ENCODE measurements at regions not wholly inside any gene's neighbourhood (a gene's known extent, or its start where the extent isn't known, plus 50 kb on each side); places are given as distances from the start of the nearest gene placed in this dataset.

DNA sequence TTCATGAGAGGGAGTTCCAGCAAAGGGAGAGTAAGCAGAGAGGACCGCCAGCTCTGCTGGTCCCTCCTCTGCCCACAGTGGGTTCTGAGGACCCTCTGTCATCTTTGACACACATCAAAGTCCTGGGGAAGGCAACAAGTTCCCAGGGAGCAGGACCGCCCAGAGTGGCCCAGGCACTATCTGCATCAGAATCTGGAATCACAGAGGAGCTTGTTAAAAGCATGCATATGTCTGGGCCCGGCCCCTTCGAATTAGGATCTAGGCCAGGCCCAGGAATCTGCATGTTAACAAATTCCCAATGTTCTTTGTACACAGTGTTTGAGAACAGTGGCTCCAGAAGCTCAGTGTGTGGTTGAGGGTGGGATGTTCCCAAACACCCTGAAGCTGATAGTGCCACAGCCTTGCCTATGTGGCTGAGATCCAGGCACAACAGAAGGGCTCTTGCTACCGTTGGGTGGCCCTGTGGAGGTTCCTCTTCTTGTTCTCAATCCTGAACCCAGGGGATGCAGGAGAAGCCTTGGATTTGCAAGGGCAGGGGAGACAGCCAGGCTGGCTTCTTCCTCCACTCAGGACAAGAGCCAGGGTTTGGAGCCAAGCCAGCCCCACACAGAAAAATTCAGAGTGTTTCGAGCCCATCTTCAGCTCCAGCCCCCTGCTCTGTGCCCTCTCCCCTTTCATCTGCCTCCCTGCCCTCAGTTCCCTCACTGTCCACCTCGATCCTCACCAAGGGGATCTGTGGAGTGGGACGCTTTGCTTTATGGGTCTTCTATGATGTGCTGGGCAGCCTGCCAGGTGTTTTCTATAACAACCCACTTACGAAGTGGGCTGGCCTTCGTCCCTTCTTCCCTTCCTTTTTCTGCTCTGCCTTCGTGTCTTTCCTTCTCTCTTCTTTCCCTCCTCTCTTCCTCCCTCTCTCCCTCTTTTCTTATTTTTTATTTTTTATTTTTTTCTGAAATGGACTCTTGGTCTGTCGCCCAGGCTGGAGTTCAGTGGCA is 129.0 kb upstream of the TMPRSS2 start:
- Histone ChIP-seq H3K27me3 (peaks cover 4% of the 10 kb centered on the region), H3K27ac (no peak overlapping the region), H3K4me1 (ENCODE audit: low read depth) (peaks cover 12% of the 10 kb centered on the region), H3K9me3 (ENCODE audit: low read depth) (no peaks in the 10 kb centered on the region), H3K4me3 (no peak overlapping the region), H3K36me3 (no peaks in the 10 kb centered on the region)
- no peak for DNase-seq (ENCODE audit: low read depth in 1 of 2, low spot score in 1 of 2)
- TF ChIP-seq, protein P1, sequence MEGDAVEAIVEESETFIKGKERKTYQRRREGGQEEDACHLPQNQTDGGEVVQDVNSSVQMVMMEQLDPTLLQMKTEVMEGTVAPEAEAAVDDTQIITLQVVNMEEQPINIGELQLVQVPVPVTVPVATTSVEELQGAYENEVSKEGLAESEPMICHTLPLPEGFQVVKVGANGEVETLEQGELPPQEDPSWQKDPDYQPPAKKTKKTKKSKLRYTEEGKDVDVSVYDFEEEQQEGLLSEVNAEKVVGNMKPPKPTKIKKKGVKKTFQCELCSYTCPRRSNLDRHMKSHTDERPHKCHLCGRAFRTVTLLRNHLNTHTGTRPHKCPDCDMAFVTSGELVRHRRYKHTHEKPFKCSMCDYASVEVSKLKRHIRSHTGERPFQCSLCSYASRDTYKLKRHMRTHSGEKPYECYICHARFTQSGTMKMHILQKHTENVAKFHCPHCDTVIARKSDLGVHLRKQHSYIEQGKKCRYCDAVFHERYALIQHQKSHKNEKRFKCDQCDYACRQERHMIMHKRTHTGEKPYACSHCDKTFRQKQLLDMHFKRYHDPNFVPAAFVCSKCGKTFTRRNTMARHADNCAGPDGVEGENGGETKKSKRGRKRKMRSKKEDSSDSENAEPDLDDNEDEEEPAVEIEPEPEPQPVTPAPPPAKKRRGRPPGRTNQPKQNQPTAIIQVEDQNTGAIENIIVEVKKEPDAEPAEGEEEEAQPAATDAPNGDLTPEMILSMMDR (IDR thresholded peaks at IDR 0.05; ENCODE audit: low read depth, low read length), result no peak

DNA sequence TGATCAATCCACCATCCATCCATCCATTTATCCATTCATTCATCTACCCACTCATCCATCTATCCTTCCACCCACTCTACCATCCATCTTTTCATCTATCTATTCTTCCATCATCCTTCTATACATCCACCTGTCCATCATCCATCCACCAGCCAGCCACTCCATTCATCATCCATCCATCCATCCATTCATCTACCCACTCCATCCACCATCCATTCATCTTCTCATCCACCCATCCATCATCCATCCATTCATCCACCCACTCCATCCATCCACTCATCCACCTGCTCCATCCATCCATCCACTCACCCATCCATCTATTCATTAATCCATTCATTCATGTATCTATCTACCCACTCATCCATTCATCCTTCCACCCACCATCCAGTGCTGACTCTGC is 127.9 kb upstream of the TMPRSS2 start:
- H3K27me3 ChIP-seq, result peaks cover 4% of the 10 kb centered on the region
- TF ChIP-seq, protein P1 (IDR thresholded peaks at IDR 0.05; ENCODE audit: low read depth, low read length), result no peak
- H3K27ac ChIP-seq, result no peak overlapping the region
- no peaks in the 10 kb centered on the region for H3K9me3 ChIP-seq (ENCODE audit: low read depth)
- H3K36me3 ChIP-seq, result no peaks in the 10 kb centered on the region
- no peak overlapping the region for H3K4me3 ChIP-seq
- H3K4me1 ChIP-seq (ENCODE audit: low read depth), result peaks cover 2% of the 10 kb centered on the region
- DNase-seq (ENCODE audit: low read depth in 1 of 2, low spot score in 1 of 2), result no peak

DNA sequence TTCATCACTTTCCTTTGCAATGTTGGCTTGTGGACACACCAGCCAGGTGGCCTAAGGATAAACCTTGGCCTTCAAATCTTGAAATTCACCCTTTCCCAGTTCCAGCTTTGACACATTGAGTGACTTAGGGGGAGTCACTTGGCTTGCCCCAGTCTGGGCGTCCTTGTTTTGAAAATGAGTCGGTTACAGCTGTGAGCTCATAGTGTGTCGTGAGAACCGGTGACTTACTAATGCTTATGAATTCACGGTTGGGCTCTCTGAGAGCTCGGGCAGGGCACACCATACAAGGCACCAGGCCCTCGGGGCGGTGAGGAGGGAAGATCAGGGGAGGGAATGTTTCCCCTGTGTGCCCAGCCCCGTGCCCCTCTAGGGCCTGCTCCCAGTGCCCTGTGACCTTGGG is 126.9 kb upstream of the TMPRSS2 start:
- Histone ChIP-seq H3K4me1 (ENCODE audit: low read depth) (no peaks in the 10 kb centered on the region), H3K27ac (no peak overlapping the region), H3K9me3 (ENCODE audit: low read depth) (no peaks in the 10 kb centered on the region), H3K4me3 (no peak overlapping the region), H3K27me3 (peaks cover 4% of the 10 kb centered on the region), H3K36me3 (no peaks in the 10 kb centered on the region)
- DNase-seq (ENCODE audit: low read depth in 1 of 2, low spot score in 1 of 2), result no peak
- TF ChIP-seq, protein P1 (IDR thresholded peaks at IDR 0.05; ENCODE audit: low read depth, low read length), result no peak

DNA sequence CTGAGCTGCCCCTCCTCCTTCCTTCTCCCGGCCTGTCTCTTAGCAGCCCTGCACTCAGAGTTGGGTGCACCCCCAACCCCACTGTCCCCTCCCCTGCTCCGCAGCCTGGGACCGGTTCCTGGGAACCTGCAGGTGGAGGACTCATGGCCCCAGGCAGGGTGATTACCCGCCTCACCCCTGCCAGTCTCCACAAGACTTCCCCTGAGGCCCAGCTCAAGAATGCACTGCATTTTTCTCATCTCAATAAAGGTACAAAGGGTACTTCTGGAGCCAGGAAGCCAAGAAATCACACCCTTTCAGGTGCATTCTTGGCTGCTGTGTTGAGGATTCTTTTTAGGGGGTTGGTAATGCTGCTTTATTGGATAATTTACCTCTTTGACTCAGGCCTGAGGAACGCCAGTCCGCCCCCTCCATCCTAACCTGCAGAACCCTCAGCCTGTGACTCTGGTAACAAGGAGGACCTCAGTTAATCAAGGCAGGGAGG is 126.3 kb upstream of the TMPRSS2 start:
- Histone ChIP-seq H3K4me1 (ENCODE audit: low read depth) (no peaks in the 10 kb centered on the region), H3K27me3 (peaks cover 4% of the 10 kb centered on the region), H3K27ac (no peak overlapping the region), H3K36me3 (no peaks in the 10 kb centered on the region), H3K4me3 (no peak overlapping the region), H3K9me3 (ENCODE audit: low read depth) (no peaks in the 10 kb centered on the region)
- TF ChIP-seq, protein P1 (IDR thresholded peaks at IDR 0.05; ENCODE audit: low read depth, low read length), result no peak
- no peak for DNase-seq (ENCODE audit: low read depth in 1 of 2, low spot score in 1 of 2)

DNA sequence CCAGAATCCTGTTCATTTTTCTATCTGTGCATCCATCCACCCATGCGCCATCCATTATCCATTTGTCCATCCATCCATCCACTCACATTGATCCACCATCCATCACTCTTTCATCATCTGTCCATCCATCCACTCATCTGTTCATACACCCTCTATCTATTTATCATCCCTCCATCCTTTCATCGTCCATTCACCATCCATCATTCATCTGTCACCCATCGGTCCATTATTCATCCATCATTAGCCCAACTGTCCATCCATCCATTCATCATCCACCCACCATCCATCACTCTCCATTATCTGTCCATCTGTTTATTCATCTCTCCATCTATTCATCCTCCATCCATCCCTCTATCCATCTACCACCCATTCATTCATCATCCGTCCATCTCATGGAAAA is 125.7 kb upstream of the TMPRSS2 start:
- no peaks in the 10 kb centered on the region for H3K4me1 ChIP-seq (ENCODE audit: low read depth)
- H3K4me3 ChIP-seq, result no peak overlapping the region
- DNase-seq (ENCODE audit: low read depth in 1 of 2, low spot score in 1 of 2), result no peak
- no peak overlapping the region for H3K27ac ChIP-seq
- peaks cover 4% of the 10 kb centered on the region for H3K27me3 ChIP-seq
- no peaks in the 10 kb centered on the region for H3K9me3 ChIP-seq (ENCODE audit: low read depth)
- TF ChIP-seq, protein P1 (IDR thresholded peaks at IDR 0.05; ENCODE audit: low read depth, low read length), result no peak
- H3K36me3 ChIP-seq, result no peaks in the 10 kb centered on the region

Measured in cardiac muscle cell (in vitro differentiated cells and primary cell).